ENCODE measurements at regions not wholly inside any gene's neighbourhood (a gene's known extent, or its start where the extent isn't known, plus 50 kb on each side); places are given as distances from the start of the nearest gene placed in this dataset.
"Not testable (repeated sequence)": the region's sequence is repeated elsewhere in the genome, so short reads cannot be mapped to it uniquely, and the experiment has no call there.

DNA sequence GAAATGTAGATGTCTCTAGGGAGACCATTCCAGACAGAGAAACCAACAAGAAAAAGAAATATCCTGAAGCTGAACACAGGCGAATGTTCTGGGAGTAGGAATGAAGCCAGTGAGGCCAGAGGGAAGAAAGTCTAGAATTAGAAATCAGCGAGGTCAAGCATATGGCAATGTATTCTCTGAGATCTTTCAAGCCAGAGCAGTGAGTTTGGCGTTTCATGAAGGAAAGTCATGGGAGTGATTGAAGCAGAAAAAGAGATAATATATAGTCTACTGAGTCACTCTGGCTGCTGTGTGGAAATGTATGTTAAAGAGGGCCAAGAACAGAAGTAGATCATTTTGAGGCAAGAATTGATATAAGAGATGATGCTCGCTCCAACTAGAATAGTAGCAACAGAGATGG, 576.0 kb downstream of the PCDH17 start:
- no peak for DNase-seq

- no peak for DNase-seq
Observed at GRCh38 chr13:58235454-58235853, 603.9 kb downstream of the PCDH17 start.

DNA sequence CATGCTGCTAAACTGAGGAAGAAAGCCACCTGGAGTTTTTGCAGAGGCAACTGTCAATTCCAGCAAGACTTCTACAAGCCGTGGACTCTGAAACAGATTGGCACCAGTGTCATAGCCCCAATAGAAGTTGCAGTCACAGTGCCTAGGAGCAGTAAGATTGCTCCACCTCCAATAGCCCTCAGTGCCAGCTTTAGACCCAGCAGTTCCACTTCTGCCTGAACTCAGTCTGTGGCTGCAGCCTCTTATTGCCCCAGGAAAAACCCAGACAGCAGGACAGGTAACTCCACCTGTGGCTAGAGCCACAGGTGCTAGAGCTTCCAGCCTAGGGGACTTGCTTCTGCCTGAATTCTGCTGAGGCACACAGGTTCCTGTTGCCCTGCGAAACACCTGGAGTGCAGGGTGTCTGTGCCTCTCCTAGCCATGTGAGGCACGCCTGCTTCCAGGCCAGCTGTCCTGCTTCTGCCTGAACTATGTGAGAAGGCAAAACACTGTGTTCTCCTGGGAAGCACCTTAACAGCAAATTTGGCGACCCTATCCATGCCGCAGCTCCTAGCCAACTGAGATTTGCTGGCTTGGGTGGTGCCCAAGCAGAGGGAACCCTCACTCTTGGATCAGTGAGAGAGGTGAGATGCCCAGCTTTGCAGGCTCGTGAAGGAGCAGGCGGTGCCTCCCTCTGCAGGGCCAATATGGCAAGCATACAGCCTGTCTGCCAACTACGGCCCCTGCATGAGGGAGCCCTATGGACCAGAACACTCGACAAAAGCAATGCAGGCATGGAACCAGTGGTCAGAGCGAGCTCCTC, 607.6 kb downstream of the PCDH17 start:
- DNase-seq: no peak

DNA sequence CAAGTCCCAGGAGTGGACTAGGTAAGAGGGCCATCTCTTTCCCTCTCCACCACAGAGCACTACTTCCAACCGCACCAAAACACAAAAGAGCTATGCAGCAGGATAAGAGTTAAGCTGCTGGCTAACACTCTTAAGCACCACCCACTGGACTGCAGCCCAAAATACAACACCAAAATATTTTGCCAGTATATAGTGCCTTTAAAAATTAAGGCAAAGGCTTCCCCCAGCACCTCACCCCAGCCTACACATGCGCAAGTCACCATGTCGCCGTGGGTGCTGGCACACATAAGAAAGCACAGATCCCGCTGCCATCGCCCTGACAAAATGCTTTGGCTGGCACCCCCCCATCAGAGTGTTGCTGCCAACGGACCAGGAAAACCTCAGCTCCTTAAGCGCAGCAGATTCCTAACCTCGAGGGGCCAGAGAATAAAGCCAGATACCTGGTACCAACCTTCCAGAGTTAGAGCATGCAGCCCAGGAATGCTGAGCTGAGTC, 608.3 kb downstream of the PCDH17 start:
- DNase-seq: no peak

GRCh38 chr13:58247080-58247479, 615.5 kb downstream of the PCDH17 start:
- DNase-seq: no peak

DNA sequence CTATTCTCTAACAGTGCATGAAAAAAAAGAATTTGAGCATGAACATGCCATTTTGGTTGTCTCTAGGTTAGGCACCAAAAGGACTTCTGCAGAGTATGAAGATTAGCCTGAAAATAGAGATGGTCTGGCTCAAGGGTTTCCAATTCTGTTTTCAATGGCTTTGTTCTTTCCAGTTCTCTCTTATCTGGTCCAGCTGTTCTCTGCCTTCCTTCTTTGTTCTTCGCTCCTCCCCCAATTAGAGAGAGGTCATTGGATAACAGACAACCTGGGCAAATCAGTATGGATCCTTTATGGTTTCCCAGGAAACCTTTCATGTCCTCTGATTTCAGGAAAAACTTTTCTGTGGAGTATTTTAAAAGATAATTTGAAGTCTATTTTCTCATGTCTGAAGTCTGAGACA, 623.4 kb downstream of the PCDH17 start:
- DNase-seq: no peak

DNA sequence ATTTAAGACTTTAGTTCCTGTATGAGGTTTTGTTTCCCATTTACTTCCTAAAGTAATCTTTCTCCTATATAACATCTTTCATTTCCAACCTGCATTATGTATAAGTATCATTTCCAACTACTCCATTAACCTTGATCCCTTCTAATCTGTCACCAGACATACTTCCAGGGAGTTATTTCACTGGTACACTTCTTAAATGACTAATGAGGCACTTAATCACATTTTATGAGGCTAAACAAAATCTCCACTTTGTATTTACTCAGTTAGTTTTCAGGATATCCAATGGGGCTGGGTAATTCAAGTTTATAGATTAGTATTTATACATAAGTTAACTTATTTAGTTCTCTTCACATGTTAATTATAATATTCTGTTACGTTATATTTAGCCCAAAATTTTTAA, 634.7 kb downstream of the PCDH17 start:
- no peak for DNase-seq

GRCh38 chr13:58298556-58299135, 667.1 kb downstream of the PCDH17 start:
- DNase-seq: no peak

GRCh38 chr13:58300224-58300623, 668.7 kb downstream of the PCDH17 start:
- DNase-seq: no peak

- DNase-seq: no peak
Observed at GRCh38 chr13:58300974-58301681, 669.6 kb downstream of the PCDH17 start.

DNA sequence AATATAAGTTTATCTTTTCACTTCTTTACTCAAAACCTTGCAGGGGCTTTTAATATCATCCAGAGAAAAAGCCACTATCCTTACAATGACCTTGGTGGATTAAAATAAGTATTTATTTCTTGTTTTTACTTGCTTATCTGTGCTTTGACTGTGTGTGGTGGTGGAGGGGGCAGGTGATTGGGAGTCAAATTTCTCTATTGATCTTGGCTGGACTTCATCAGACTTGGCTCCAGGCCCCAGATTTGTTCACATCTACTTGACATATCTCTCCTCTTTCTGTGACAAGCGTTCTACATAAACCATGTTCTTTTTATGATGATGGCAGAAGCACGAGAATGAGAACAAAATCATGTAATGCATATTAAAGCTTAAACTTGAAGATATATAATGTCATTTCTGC, 670.8 kb downstream of the PCDH17 start:
- DNase-seq: no peak

GRCh38 chr13:58306062-58306461, 674.5 kb downstream of the PCDH17 start:
- DNase-seq: no peak

- DNase-seq: no peak
Observed at GRCh38 chr13:58313219-58313618, 681.7 kb downstream of the PCDH17 start.

GRCh38 chr13:58318495-58319167, 687.1 kb downstream of the PCDH17 start:
- no peak for DNase-seq

DNA sequence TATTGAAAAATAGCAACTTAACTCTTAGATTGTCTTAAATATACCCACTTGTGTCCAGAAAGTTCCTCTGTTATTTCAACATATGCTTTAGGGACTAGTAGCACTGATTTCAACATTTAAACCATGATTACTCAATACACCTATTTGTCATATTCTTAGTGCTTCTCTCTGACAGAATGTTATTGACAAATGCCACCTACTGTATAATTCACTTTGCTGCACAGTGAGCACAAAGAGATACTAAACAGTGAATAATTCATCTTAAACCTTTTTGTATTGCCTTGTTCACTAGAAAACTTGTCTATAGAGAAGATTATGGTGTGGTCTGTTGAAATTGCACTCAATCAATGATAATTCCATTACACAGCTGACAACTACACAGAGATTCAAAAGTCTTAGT, 692.6 kb downstream of the PCDH17 start:
- no peak for DNase-seq

- DNase-seq: no peak
Observed at GRCh38 chr13:58329746-58330145, 698.2 kb downstream of the PCDH17 start.

GRCh38 chr13:58340895-58341294, 709.4 kb downstream of the PCDH17 start:
- DNase-seq: no peak

GRCh38 chr13:58341318-58341717, 709.8 kb downstream of the PCDH17 start:
- DNase-seq: no peak

DNA sequence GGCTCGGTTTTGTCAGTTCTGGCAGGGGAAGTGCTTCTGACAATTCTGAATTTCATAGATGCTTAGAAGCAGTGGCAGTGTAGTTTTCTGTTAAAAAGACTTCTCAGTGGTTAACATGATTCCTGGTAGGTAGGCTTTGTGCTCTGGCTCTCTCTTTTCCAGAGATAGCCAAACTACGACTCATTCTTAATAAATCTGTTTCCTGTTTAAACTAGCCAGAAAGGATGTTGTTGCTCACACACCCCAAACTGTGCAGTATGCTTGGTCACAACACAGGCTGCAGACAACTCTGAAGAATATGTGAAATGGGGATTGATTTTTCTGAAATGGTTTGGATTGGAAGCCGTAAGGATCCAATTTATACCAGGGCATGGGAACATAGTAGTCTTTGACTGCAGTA, 711.5 kb downstream of the PCDH17 start:
- DNase-seq: no peak

GRCh38 chr13:58352100-58352499, 720.6 kb downstream of the PCDH17 start:
- not testable (repeated sequence) for DNase-seq

GRCh38 chr13:58369936-58370335, 738.4 kb downstream of the PCDH17 start:
- no peak for DNase-seq

DNA sequence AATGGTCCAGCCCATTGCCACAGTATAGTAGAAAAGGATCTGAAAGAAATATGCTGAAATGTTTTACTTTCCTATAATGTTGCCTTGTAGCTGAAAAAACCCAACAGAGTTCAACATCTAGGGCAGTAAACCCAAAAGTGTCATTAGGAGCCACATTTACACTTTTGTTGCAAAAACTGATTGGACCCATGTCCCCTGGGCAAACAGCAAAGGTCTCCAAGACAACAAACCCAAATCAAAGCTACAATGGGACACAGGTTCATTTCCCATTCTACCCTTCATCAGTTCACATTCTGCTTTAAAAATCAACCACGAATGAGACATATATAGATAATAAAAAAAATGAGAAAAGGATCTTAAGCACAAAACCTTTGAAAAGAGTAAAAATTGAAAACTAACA, 744.8 kb downstream of the PCDH17 start:
- DNase-seq: no peak

- DNase-seq: no peak
Observed at GRCh38 chr13:58376775-58377174, 745.2 kb downstream of the PCDH17 start.

Data from stimulated activated CD4-positive, alpha-beta T cell treated with anti-CD3 and anti-CD28 coated beads, Interleukin-15, amount 100 ng/mL, for 24 hours (primary cell).